Testis (tissue), 2 donors: ENCODE measurements at regions not wholly inside any gene's neighbourhood (a gene's known extent, or its start where the extent isn't known, plus 50 kb on each side); places are given as distances from the start of the nearest gene placed in this dataset.

Experiments
- CTCF ChIP-seq, 3 experiments: fragments of 450-650 bp in 2 of 3; fragments of 200-600 bp in 1 of 3; sonication (generic) in 1 of 3; IDR thresholded peaks; one replicate each; pipeline ENCODE4 v1.5.1; 2016 to 2019; ENCODE audit warnings: antibody characterized with exemption in 3 of 3, mild to moderate bottlenecking in 2 of 3, moderate library complexity in 1 of 3
- POLR2A ChIP-seq: fragments of 450-650 bp; IDR thresholded peaks from one replicate; pipeline ENCODE4 v1.6.1; 2017; ENCODE audit warnings: antibody characterized with exemption, mild to moderate bottlenecking, moderate library complexity

GRCh38 chr4:141402712-141403111 is 182.0 kb downstream of the ZNF330 start:
- no peak for TF ChIP-seq CTCF (IDR thresholded peaks at IDR 0.05)
- no peak for TF ChIP-seq POLR2A
